Choroid plexus epithelial cell (primary cell): ENCODE measurements at regions not wholly inside any gene's neighbourhood (a gene's known extent, or its start where the extent isn't known, plus 50 kb on each side); places are given as distances from the start of the nearest gene placed in this dataset.

ENCODE experiments used
- DNase-seq: peaks from one replicate; pipeline ENCODE4 v3.0.0-alpha.2; 2010; ENCODE audit warnings: low read depth
- H3K4me3 ChIP-seq: 2 replicates; pipeline ENCODE4 v1.5.1; 2011; ENCODE audit warnings: low read depth, mild to moderate bottlenecking, control low read depth, low read length, moderate library complexity
- CTCF ChIP-seq: conservative IDR thresholded peaks from 2 replicates; pipeline ENCODE4 v1.5.1; 2011; ENCODE audit warnings: low read depth, mild to moderate bottlenecking, control low read depth, inconsistent platforms, low read length, moderate library complexity

GRCh38 chr10:31659665-31660064 lies 269.0 kb downstream of the ARHGAP12 start:
- DNase-seq: no peak
- TF ChIP-seq CTCF: no peak
- no peak overlapping the region for H3K4me3 ChIP-seq

- no peak for DNase-seq
- no peak overlapping the region for H3K4me3 ChIP-seq
- no peak for TF ChIP-seq CTCF
These were observed 271.2 kb downstream of the ARHGAP12 start for GRCh38 chr10:31657434-31657872.

- no peak for TF ChIP-seq CTCF
- peak; percentile 65 for DNase-seq
- no peak overlapping the region for H3K4me3 ChIP-seq
These were observed 271.7 kb downstream of the ARHGAP12 start for GRCh38 chr10:31656851-31657433.

- no peak overlapping the region for H3K4me3 ChIP-seq
- TF ChIP-seq CTCF: no peak
- DNase-seq: no peak
These were observed 276.6 kb downstream of the ARHGAP12 start for GRCh38 chr10:31652038-31652437.

GRCh38 chr10:31650010-31650409 lies 278.6 kb downstream of the ARHGAP12 start:
- no peak for TF ChIP-seq CTCF
- DNase-seq: peak; percentile 89
- no peak overlapping the region for H3K4me3 ChIP-seq

GRCh38 chr10:31648966-31649365 lies 279.7 kb downstream of the ARHGAP12 start:
- TF ChIP-seq CTCF: no peak
- no peak overlapping the region for H3K4me3 ChIP-seq
- DNase-seq: no peak

- TF ChIP-seq CTCF: no peak
- DNase-seq: no peak
- no peak overlapping the region for H3K4me3 ChIP-seq
These were observed 280.8 kb downstream of the ARHGAP12 start for GRCh38 chr10:31647861-31648260.
